GM12878 (cell line): ENCODE measurements at regions not wholly inside any gene's neighbourhood (a gene's known extent, or its start where the extent isn't known, plus 50 kb on each side); places are given as distances from the start of the nearest gene placed in this dataset.

Experiments
- ATAC-seq: fragments of 200-7000 bp; cut with Tn5 transposase; 3 replicates; pipeline ENCODE4 v1.9.1; 2020; ENCODE audit warnings: mild to moderate bottlenecking, moderate library complexity
- BruUV-seq: library from RNA; stranded (reverse); fragments of 400-500 nt; replicated peaks from 2 replicates; lab custom pipeline; 2021; lab: Mats Ljungman, UMichigan
- CTCF ChIA-PET: fragments of 300-600 bp; sonication (Branson Sonifier 250); formaldehyde crosslinking; extraction: SDS; loops from one replicate; lab custom pipeline; 2021; ENCODE audit warnings: inconsistent platforms; lab: Yijun Ruan, JAX
- POLR2A ChIA-PET: fragments of 350-600 bp; formaldehyde crosslinking; extraction: SDS; loops from one replicate; lab custom pipeline; 2021; ENCODE audit warnings: inconsistent platforms; lab: Charles Lee
- RAD21 ChIA-PET: fragments of 300-600 bp; sonication (Branson Sonifier 250); formaldehyde crosslinking; loops from one replicate; lab custom pipeline; 2023; ENCODE audit warnings: antibody characterized with exemption; ENCODE audit not compliant: unreplicated experiment; lab: Charles Lee
- SMC1A ChIA-PET: fragments of 300-600 bp; sonication (Branson Sonifier 250); formaldehyde crosslinking; loops from one replicate; lab custom pipeline; 2023; ENCODE audit not compliant: unreplicated experiment, uncharacterized antibody; lab: Charles Lee
- DNase-seq: peaks from one replicate; pipeline ENCODE4 v3.0.0-alpha.2; 2011; ENCODE audit warnings: low read depth, low spot score
- FAIRE-seq: peaks from 3 replicates; lab custom pipeline; 2011; peaks lifted over from hg19 to GRCh38; lab: Jason Lieb, UNC
- H2AFZ ChIP-seq: 2 replicates; pipeline ENCODE4 v1.6.0; 2011; ENCODE audit warnings: low read depth, low read length, control low read depth; ENCODE audit not compliant: control insufficient read depth
- H3K27ac ChIP-seq: 2 replicates; pipeline ENCODE4 v1.5.1; 2011; ENCODE audit warnings: control low read depth; ENCODE audit not compliant: control insufficient read depth, insufficient read depth
- H3K27me3 ChIP-seq, 2 experiments: replicated peaks in 1 of 2; 2 replicates each; pipeline versions ENCODE4 v1.6.0 to v1.6.1; 2011; ENCODE audit warnings: low read length in 1 of 2; ENCODE audit not compliant: control insufficient read depth in 2 of 2, insufficient read depth in 2 of 2
- H3K36me3 ChIP-seq, 2 experiments: 2 replicates each; pipeline ENCODE4 v1.5.1; 2011; ENCODE audit warnings: low read length in 1 of 2; ENCODE audit not compliant: control insufficient read depth in 2 of 2, insufficient read depth in 2 of 2
- H3K4me1 ChIP-seq: 2 replicates; pipeline ENCODE4 v1.6.1; 2011; ENCODE audit warnings: mild to moderate bottlenecking, low read length, moderate library complexity, mixed read lengths; ENCODE audit not compliant: control insufficient read depth, insufficient read depth
- H3K4me2 ChIP-seq: 2 replicates; pipeline ENCODE4 v1.6.0; 2011; ENCODE audit warnings: control low read depth; ENCODE audit not compliant: control insufficient read depth, insufficient read depth
- H3K4me3 ChIP-seq: fragments of 200-600 bp; sonication (generic); 2 replicates; pipeline ENCODE4 v1.5.1; 2016
- H3K79me2 ChIP-seq: 2 replicates; pipeline ENCODE4 v1.6.0; 2011; ENCODE audit warnings: low read length; ENCODE audit not compliant: control insufficient read depth, insufficient read depth
- H3K9ac ChIP-seq: 2 replicates; pipeline ENCODE4 v1.8.0; 2011; ENCODE audit warnings: low read length, control low read depth, mixed read lengths; ENCODE audit not compliant: control insufficient read depth, insufficient read depth
- H3K9me3 ChIP-seq: replicated peaks from 3 replicates; pipeline ENCODE4 v1.5.1; 2011; ENCODE audit warnings: mild to moderate bottlenecking, low read length; ENCODE audit not compliant: control insufficient read depth, insufficient read depth
- H4K20me1 ChIP-seq: 2 replicates; pipeline ENCODE4 v1.6.0; 2011; ENCODE audit not compliant: control insufficient read depth, insufficient read depth
- CBFB ChIP-seq: IDR thresholded peaks from 2 replicates; pipeline ENCODE4 v1.6.1; 2016; ENCODE audit warnings: antibody characterized with exemption, low read depth
- CEBPB ChIP-seq, 2 experiments: fragments of 150-350 bp in 1 of 2; IDR thresholded peaks; 2 replicates each; pipeline ENCODE4 v1.6.1; 2012 to 2014; ENCODE audit warnings: low read depth in 2 of 2, low read length in 2 of 2, borderline replicate concordance in 1 of 2, inconsistent platforms in 1 of 2
- CHD1 ChIP-seq: IDR thresholded peaks from 2 replicates; pipeline ENCODE4 v1.6.1; 2012; ENCODE audit warnings: low read depth, low read length, improper control_type of control experiment
- CHD2 ChIP-seq: IDR thresholded peaks from 2 replicates; pipeline ENCODE4 v1.6.1; 2011; ENCODE audit warnings: low read depth, low read length, improper control_type of control experiment, borderline replicate concordance
- CHD4 ChIP-seq: fragments of 200-600 bp; sonication (generic); IDR thresholded peaks from 2 replicates; pipeline ENCODE4 v1.6.1; 2016; ENCODE audit warnings: mild to moderate bottlenecking
- ETV6 ChIP-seq, 2 experiments: fragments of 450-650 bp in 1 of 2; IDR thresholded peaks in 1 of 2; conservative IDR thresholded peaks in 1 of 2; 2 replicates each; pipeline ENCODE4 v1.6.1; 2014; ENCODE audit warnings: antibody characterized with exemption in 1 of 2, borderline replicate concordance in 1 of 2, low read depth in 1 of 2, mild to moderate bottlenecking in 1 of 2, moderate library complexity in 1 of 2
- FOS ChIP-seq: IDR thresholded peaks from 3 replicates; pipeline ENCODE4 v1.6.1; 2011; ENCODE audit warnings: borderline replicate concordance; ENCODE audit not compliant: insufficient read length; ENCODE audit errors: extremely low read depth
- HDAC6 ChIP-seq: fragments of 200-600 bp; sonication (generic); IDR thresholded peaks from one replicate; pipeline ENCODE4 v1.8.0; 2017; ENCODE audit warnings: antibody characterized with exemption; ENCODE audit not compliant: unreplicated experiment
- LARP7 ChIP-seq: fragments of 450-650 bp; IDR thresholded peaks from 2 replicates; pipeline ENCODE4 v1.6.1; 2017; ENCODE audit warnings: mild to moderate bottlenecking
- MEF2A ChIP-seq: IDR thresholded peaks from 2 replicates; pipeline ENCODE4 v1.6.1; 2011; ENCODE audit warnings: low read depth, mild to moderate bottlenecking, low read length, moderate library complexity; ENCODE audit not compliant: insufficient read depth
- RFX5 ChIP-seq: IDR thresholded peaks from 2 replicates; pipeline ENCODE4 v1.6.1; 2011; ENCODE audit warnings: low read depth, low read length, improper control_type of control experiment
- SIN3A ChIP-seq: IDR thresholded peaks from 2 replicates; pipeline ENCODE4 v1.6.1; 2012; ENCODE audit warnings: low read depth, low read length, improper control_type of control experiment
- SRF ChIP-seq, 2 experiments: IDR thresholded peaks; 2 replicates each; pipeline ENCODE4 v1.6.1; 2011; ENCODE audit warnings: low read depth in 2 of 2, low read length in 2 of 2, mild to moderate bottlenecking in 1 of 2, moderate library complexity in 1 of 2
- SUZ12 ChIP-seq: fragments of 200-600 bp; sonication (generic); IDR thresholded peaks from one replicate; pipeline ENCODE4 v1.6.1; 2018; ENCODE audit warnings: antibody characterized with exemption, mild to moderate bottlenecking; ENCODE audit not compliant: unreplicated experiment
- WRNIP1 ChIP-seq: IDR thresholded peaks from 2 replicates; pipeline ENCODE4 v1.6.1; 2011; ENCODE audit warnings: low read depth, low read length, improper control_type of control experiment, borderline replicate concordance
- WGBS: methylation state at CpG from one replicate; pipeline ENCODE4 v1.1.6; 2016; ENCODE audit warnings: low lambda C conversion rate; ENCODE audit not compliant: insufficient replicate concordance, insufficient coverage; ENCODE audit errors: missing lambda C conversion rate; 5-methylcytosine and 5-hydroxymethylcytosine counted together
- in situ Hi-C: fragments of 300-500 bp; cut with MboI; formaldehyde crosslinking; loops from 9 replicates; pipeline ENCODE4 v1.14.3; 2018; ENCODE audit warnings: mixed read lengths
- intact Hi-C: fragments of 100-400 bp; cut with micrococcal nuclease; formaldehyde crosslinking; loops from one replicate; pipeline ENCODE4 v1.14.2; 2022; ENCODE audit not compliant: unreplicated experiment
- TF ChIP-seq, protein P1 (sequence below): fragments of 450-650 bp; conservative IDR thresholded peaks from 2 replicates; pipeline ENCODE4 v1.6.1; 2017; ENCODE audit warnings: mild to moderate bottlenecking, moderate library complexity
- TF ChIP-seq, protein P2 (sequence below): fragments of 450-650 bp; formaldehyde crosslinking; IDR thresholded peaks from 2 replicates; pipeline ENCODE4 v1.4.0; 2022; ENCODE audit warnings: mild to moderate bottlenecking, moderate library complexity

DNA sequence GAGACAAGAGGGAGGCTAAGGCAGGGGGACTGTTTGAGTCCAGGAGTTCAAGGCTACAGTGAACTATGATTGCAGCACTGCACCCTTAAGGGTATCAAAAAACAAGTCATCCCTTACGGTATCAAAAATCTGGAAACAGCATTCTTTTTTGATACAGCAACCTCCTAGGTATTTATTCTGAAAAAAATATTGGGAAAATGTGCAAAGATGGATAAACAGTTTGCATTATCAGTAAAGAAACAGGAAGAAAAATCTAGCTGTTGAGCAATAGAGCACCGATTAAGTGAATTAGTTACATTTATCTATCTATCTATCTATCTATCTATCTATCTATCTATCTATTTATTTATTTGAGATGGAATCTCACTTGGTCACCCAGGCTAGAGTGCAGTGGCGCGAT, 56.7 kb upstream of the SCAF4 start:
- intact Hi-C loops (no loop called here), in situ Hi-C loops (no loop called here)
- 72% methylated on average over 4 of the region's 4 CpGs for WGBS
- no peak for FAIRE-seq
- Histone ChIP-seq H3K36me3 (no peaks in the 10 kb centered on the region), H2AFZ (no peak overlapping the region), H4K20me1 (no peaks in the 10 kb centered on the region), H3K27ac (no peak overlapping the region), H3K9ac (no peak overlapping the region), H3K4me2 (no peak overlapping the region), H3K79me2 (no peaks in the 10 kb centered on the region), H3K4me3 (no peak overlapping the region), H3K4me1 (no peaks in the 10 kb centered on the region), H3K27me3 (no peaks in the 10 kb centered on the region; a peak in 1 of 4 replicates), H3K9me3 (no peaks in the 10 kb centered on the region)
- no peak for DNase-seq
- SMC1A ChIA-PET, result no interaction called here
- BruUV-seq, result no TSS peak
- CTCF ChIA-PET, result no interaction called here
- ATAC-seq, result no peak
- POLR2A ChIA-PET, result no interaction called here
- RAD21 ChIA-PET, result no interaction called here
- TF ChIP-seq MEF2A, result no peak
- TF ChIP-seq SUZ12, result no peak
- TF ChIP-seq SIN3A, result no peak
- no peak for TF ChIP-seq CHD2
- no peak for TF ChIP-seq LARP7
- no peak for TF ChIP-seq ETV6 (conservative IDR thresholded peaks at IDR 0.05 in 1 of 2, IDR thresholded peaks at IDR 0.05 in 1 of 2; ENCODE audit: borderline replicate concordance in 1 of 2, low read depth in 1 of 2)
- TF ChIP-seq, protein P1, sequence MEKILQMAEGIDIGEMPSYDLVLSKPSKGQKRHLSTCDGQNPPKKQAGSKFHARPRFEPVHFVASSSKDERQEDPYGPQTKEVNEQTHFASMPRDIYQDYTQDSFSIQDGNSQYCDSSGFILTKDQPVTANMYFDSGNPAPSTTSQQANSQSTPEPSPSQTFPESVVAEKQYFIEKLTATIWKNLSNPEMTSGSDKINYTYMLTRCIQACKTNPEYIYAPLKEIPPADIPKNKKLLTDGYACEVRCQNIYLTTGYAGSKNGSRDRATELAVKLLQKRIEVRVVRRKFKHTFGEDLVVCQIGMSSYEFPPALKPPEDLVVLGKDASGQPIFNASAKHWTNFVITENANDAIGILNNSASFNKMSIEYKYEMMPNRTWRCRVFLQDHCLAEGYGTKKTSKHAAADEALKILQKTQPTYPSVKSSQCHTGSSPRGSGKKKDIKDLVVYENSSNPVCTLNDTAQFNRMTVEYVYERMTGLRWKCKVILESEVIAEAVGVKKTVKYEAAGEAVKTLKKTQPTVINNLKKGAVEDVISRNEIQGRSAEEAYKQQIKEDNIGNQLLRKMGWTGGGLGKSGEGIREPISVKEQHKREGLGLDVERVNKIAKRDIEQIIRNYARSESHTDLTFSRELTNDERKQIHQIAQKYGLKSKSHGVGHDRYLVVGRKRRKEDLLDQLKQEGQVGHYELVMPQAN, result no peak
- TF ChIP-seq CHD1, result no peak
- no peak for TF ChIP-seq WRNIP1
- no peak for TF ChIP-seq CEBPB (IDR thresholded peaks at IDR 0.05; ENCODE audit: borderline replicate concordance in 1 of 2, low read depth in 2 of 2, low read length in 2 of 2)
- no peak for TF ChIP-seq CBFB
- TF ChIP-seq, protein P2, sequence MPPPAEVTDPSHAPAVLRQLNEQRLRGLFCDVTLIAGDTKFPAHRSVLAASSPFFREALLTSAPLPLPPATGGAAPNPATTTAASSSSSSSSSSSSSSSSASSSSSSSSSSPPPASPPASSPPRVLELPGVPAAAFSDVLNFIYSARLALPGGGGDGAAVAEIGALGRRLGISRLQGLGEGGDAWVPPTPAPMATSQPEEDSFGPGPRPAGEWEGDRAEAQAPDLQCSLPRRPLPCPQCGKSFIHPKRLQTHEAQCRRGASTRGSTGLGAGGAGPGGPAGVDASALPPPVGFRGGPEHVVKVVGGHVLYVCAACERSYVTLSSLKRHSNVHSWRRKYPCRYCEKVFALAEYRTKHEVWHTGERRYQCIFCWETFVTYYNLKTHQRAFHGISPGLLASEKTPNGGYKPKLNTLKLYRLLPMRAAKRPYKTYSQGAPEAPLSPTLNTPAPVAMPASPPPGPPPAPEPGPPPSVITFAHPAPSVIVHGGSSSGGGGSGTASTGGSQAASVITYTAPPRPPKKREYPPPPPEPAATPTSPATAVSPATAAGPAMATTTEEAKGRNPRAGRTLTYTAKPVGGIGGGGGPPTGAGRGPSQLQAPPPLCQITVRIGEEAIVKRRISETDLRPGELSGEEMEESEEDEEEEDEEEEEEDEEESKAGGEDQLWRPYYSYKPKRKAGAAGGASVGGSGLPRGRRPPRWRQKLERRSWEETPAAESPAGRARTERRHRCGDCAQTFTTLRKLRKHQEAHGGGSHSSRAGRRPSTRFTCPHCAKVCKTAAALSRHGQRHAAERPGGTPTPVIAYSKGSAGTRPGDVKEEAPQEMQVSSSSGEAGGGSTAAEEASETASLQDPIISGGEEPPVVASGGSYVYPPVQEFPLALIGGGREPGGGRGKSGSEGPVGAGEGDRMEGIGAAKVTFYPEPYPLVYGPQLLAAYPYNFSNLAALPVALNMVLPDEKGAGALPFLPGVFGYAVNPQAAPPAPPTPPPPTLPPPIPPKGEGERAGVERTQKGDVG (CRISPR knock-in tag), result no peak
- no peak for TF ChIP-seq FOS
- TF ChIP-seq RFX5, result no peak
- TF ChIP-seq SRF (IDR thresholded peaks at IDR 0.05; ENCODE audit: low read depth in 2 of 2, low read length in 2 of 2), result no peak
- no peak for TF ChIP-seq HDAC6
- no peak for TF ChIP-seq CHD4
